ENCODE measurements at regions not wholly inside any gene's neighbourhood (a gene's known extent, or its start where the extent isn't known, plus 50 kb on each side); places are given as distances from the start of the nearest gene placed in this dataset.

DNA sequence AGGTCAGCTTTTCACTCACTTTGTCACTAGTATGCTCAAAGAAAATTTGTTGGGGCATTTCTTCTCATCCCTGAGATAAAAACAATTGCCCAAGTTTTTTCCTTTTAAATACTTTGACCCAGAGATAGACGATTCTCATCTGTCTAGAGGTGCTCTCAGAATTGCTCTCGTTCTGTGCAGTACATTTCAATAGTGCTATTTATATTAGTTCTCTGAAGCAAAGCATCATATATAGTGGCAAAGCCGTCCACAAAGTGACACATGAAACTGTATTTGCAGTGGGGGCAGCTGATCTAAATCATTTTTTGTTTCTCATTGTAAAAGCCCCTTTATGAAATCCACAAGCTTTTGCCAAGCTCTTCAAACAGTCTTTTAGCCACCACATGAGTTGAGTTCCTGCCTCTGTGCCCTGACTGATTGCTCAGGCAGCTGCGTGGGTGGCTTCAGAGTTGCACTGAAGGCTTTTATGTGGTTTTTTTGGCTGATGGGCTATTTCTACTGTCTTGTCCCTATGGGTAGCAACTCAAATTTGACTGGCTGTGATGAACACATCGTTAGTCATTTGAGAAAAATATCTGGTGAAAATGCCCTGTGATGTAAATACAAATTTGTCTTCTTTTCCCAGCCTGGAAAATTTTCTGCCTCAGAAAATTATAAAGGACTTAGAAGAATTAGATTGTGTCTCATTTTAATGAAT lies 119.1 kb upstream of the OTUD4 start:
- DNase-seq (ENCODE audit: extremely low read depth, low read depth), result no peak

- no peak for DNase-seq (ENCODE audit: extremely low read depth, low read depth)
Measured at GRCh38 chr4:145298885-145299284, 118.5 kb upstream of the OTUD4 start.

GRCh38 chr4:145297556-145297955 lies 117.2 kb upstream of the OTUD4 start:
- DNase-seq (ENCODE audit: extremely low read depth, low read depth), result no peak

DNA sequence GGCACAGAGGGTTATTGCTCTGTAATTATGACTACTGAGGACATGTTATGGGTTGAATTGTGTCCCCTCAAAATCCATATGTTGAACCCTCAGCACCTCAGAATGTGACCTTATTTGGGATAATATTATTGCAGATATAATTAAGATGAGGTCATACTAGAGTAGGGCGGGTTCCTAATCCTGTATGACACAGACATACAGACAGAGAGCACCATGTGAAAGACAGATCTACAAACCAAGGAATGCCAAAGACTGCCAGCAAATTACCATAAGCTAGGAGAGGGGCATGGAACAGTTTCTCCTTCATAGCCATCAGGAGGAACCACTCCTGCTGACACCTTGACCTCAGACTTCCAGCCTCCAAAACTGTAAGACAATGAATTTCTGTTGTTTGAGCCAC lies 115.2 kb upstream of the OTUD4 start:
- no peak for DNase-seq (ENCODE audit: extremely low read depth, low read depth)

- no peak for DNase-seq (ENCODE audit: extremely low read depth, low read depth)
Measured at GRCh38 chr4:145295122-145295521, 114.7 kb upstream of the OTUD4 start.

- DNase-seq (ENCODE audit: extremely low read depth, low read depth), result no peak
Measured at GRCh38 chr4:145293658-145294057, 113.3 kb upstream of the OTUD4 start.

DNA sequence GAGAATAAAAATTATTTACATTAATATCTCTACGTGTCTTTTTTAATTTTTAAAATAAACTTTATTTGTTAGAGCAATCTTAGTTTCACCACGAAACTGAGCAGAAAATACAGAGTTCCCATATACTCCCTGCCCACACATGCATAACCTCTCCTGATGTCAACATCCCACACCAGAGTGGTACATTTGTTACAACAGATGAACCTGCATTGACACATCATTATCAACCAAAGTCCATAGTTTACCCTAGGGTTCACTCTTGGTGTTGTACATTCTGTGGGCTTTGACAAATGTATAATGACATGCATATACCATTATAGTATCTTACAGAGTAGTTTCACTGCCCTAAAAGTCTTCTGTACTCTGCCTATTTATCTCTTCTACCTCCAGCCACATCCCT lies 110.6 kb upstream of the OTUD4 start:
- DNase-seq (ENCODE audit: extremely low read depth, low read depth), result no peak

- DNase-seq (ENCODE audit: extremely low read depth, low read depth), result no peak
Measured at GRCh38 chr4:145289403-145290076, 109.2 kb upstream of the OTUD4 start.

DNA sequence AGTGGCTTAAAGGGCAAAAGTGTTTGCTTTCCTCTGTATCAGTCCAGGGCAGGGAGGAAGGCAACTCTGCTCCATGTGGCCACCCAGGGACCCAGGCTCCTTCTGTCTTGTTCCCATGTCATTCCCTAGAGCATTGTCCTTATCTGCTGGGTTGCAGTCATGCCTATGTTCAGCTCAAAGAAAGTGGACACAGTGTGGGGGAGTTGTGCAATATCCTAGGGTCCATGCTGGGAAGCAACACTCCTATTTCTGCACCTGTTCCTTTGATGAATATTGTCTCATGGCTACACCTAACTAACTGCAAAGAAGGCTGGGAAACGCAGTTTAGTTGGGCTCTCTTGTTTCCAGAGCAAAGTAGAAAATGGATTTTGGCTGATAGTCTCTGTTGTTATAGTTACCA lies 107.0 kb upstream of the OTUD4 start:
- no peak for DNase-seq (ENCODE audit: extremely low read depth, low read depth)

GRCh38 chr4:145285928-145286327 lies 105.5 kb upstream of the OTUD4 start:
- no peak for DNase-seq (ENCODE audit: extremely low read depth, low read depth)

DNA sequence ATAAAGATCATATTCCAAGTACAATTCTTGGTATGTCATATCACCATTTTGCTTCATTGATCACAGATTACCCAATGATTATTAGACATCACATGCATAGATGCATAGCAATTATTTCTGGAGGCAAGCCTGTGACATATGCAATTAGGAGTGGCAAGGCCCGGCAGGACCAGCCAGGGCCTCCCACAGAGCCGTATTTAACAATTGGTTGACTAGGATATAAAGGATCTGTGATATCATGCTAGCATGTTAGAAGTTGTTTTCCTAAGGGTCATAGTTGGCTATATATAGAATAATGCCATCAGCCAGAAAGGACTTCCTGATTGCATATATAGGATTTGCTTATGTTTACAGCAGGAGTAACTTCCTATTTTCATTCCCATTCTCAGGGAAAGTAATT lies 103.5 kb upstream of the OTUD4 start:
- DNase-seq (ENCODE audit: extremely low read depth, low read depth), result no peak

DNA sequence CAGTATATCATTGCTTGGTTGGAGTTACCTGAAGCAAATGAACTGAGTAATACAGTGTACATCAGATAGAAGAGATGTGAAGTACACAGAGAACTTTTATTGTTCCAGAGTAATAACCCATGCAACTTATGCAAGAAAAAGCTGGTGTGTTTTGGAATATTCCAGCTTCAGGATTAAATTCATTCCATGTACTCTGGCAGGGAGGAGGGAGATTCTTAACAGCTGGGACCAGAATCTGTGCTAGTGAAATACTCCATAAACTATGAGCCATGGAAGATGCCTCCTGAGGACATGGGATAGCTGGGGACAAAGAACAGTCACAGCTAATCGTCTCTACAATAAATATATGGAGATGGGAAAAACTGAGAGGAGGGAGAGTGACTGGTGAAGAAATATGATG lies 101.6 kb upstream of the OTUD4 start:
- no peak for DNase-seq (ENCODE audit: extremely low read depth, low read depth)

GRCh38 chr4:145281224-145281623 lies 100.8 kb upstream of the OTUD4 start:
- DNase-seq (ENCODE audit: extremely low read depth, low read depth), result no peak

DNA sequence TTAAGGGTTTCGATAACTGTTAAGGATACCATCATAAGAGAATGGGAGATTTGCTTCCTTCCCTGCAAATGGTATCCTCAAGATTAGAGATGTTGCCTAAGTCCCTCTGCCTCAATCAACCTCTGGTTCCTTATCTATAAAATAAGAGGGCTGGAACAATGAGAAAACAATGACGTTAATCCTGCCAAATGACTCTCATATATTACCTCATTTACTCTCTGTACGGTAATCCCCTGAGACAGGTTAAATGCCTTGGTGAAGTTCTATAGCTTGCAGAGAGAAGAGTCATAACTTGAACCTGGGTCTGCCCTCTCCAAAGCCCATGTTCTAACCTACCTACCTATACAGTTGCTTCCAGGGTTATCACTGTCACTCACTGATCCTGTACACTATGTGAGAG lies 100.2 kb upstream of the OTUD4 start:
- no peak for DNase-seq (ENCODE audit: extremely low read depth, low read depth)

DNA sequence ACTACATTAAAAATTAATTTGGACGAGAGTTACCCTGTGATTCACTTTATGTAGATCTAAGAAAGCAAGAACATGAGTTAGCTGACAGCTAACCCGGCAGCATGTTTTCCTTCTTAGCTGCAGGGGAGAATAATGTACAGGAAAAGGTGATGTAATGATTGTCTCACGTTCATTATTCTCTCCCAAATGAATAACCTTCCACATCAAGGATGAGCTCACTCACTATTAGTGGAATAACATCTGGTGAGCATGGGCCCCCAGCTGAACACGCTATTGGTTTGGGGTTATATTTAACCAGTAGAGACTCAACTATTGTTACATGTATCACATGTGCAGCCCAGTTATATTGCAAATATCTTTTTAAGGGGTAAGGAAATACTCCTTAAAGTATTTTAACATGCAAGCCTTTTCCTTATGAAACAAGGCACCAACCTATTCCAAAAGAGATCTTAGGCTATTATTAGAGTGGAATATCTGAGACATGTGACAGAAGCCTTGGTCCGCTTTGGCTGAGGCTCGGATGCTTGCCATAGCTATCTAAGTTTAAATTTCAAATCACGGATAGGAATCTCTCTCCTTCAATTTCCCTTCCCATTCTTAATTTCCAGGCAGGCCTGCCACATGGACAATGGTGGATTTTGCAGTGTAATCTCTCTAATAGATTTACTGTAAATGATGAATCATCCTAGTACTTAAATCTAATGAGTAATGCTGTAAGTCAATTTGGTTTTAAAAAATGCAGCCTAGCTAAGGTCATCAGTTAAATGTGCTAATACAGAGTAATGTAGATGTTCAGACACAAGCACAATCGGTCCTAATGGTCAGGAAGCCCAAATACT lies 99.0 kb upstream of the OTUD4 start:
- no peak for DNase-seq (ENCODE audit: extremely low read depth, low read depth)

DNA sequence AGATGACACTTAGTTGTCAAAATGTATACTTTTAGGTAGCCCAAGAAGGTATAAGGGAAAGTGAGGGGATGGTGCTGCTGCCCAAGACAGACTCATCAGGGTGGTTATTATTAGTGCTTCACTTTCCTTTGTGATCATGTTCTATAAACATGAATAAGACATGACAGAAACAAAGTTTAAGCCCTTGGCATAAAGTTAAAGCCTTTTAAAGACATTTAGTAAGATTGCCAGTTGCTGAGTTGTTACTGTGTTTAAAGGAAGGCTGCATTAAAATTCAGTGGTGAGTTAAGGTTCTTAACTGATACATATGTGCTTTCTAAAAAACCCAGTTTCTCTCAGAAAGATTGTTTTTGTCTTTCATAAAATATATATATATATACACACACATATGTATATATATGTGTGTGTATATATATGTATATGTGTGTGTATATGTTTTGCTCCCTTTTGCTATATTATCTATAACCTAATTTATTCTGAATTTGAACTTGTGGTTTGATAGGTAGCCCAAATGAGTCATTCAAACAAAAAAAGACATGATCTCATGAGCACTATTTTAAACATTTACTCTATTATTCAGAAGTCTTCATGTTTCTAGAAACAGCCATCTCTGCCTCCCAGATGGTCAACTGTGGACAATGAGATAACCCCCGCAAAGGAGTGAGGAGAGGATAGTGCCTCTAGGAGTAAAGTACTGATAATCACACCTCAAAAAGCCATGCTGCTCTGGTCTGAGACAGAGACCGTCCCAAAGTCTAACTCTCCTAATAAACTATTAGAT lies 98.1 kb upstream of the OTUD4 start:
- no peak for DNase-seq (ENCODE audit: extremely low read depth, low read depth)

DNA sequence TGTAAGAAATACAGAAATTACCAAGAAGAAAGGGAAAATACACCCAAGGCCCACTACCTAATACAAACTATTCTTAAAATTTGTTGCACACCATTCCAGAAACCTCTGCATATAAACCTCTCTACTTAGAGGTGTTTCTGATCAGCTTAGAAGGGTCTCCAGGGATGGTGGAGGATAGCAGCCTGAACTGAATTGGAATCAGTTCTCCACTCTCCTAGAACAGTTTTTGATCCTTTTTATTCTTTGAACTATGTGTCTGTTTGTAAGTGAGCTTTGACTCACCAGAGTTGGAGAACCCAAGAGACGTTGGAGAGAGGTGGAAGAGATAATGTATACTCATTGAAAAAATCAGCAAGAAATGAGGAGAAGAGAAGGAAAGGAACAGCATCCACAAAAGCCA lies 96.6 kb upstream of the OTUD4 start:
- no peak for DNase-seq (ENCODE audit: extremely low read depth, low read depth)

GRCh38 chr4:145276050-145276449 lies 95.7 kb upstream of the OTUD4 start:
- DNase-seq (ENCODE audit: extremely low read depth, low read depth), result no peak

DNA sequence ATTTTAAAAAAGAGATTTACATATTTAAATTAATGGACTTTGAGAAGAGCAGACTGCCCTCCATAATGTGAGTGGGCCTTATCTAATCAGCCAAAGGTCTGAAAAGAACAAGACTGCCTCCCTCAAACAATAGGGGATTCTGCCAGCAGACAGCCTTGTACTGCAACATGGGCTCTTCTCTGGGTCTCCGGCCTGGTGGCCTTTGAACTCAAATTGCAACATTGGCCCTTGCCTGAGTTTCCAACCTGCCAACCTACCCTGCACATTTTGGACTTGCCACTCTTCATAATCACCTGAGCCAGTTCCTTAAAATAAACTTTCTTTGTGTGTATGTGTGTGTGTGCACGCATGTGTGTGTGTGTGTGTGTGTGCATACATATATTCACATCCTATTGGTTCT lies 90.8 kb upstream of the OTUD4 start:
- no peak for DNase-seq (ENCODE audit: extremely low read depth, low read depth)

GRCh38 chr4:145266881-145267280 lies 86.5 kb upstream of the OTUD4 start:
- DNase-seq (ENCODE audit: extremely low read depth, low read depth), result no peak

DNA sequence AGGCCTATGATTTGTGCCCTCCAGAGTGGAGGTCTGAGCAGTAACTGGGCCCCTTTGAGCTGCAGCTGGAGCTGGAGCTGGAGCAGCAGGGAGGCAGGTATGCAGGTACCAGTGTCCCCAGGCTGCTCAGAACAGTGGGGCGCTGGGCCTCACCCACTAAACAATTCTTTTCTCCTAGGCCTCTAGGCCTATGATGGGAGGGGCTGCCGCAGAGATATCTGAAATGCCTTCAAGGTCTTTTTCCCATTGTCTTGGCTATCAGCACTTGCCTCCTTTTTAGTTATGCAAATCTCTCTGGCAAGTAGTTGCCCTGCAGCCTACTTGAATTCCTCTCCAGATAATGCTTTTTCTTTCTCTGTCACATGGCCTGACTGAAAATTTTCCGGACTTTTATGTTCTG lies 79.7 kb upstream of the OTUD4 start:
- DNase-seq (ENCODE audit: extremely low read depth, low read depth), result no peak

Measured in NCI-H460 (cell line).